ENCODE measurements at regions not wholly inside any gene's neighbourhood (a gene's known extent, or its start where the extent isn't known, plus 50 kb on each side); places are given as distances from the start of the nearest gene placed in this dataset.

GRCh38 chr12:127861406-127861805, 405.6 kb upstream of the TMEM132C start:
- DNase-seq (no peak), ATAC-seq (no peak)
- no peaks in the 10 kb centered on the region for H3K27me3 Mint-ChIP-seq
- no peak overlapping the region for H3K27ac Mint-ChIP-seq
- H3K4me1 Mint-ChIP-seq, result no peaks in the 10 kb centered on the region
- H3K9me3 Mint-ChIP-seq, result peaks cover 5 to 38% of the 10 kb centered on the region in 2 donors
- H3K4me3 Mint-ChIP-seq, result no peak overlapping the region

GRCh38 chr12:127873306-127873705, 393.7 kb upstream of the TMEM132C start:
- Mint-ChIP-seq H3K9me3 (peaks cover 16 to 17% of the 10 kb centered on the region in 2 donors), H3K27ac (no peak overlapping the region), H3K27me3 (no peaks in the 10 kb centered on the region), H3K4me3 (no peak overlapping the region), H3K4me1 (no peaks in the 10 kb centered on the region)
- DNase-seq, result no peak
- ATAC-seq, result no peak

GRCh38 chr12:127881371-127882140, 385.4 kb upstream of the TMEM132C start:
- no peak for ATAC-seq
- peaks cover 24 to 25% of the 10 kb centered on the region in 2 donors for H3K9me3 Mint-ChIP-seq
- H3K4me3 Mint-ChIP-seq, result no peak overlapping the region
- no peaks in the 10 kb centered on the region for H3K27me3 Mint-ChIP-seq
- no peak overlapping the region for H3K27ac Mint-ChIP-seq
- no peak for DNase-seq
- no peaks in the 10 kb centered on the region for H3K4me1 Mint-ChIP-seq

GRCh38 chr12:127883013-127883412, 384.0 kb upstream of the TMEM132C start:
- H3K27me3 Mint-ChIP-seq, result no peaks in the 10 kb centered on the region
- ATAC-seq, result no peak

GRCh38 chr12:127885954-127886750, 380.8 kb upstream of the TMEM132C start:
- H3K4me1 Mint-ChIP-seq, result no peaks in the 10 kb centered on the region
- ATAC-seq, result no peak
- peaks cover 5% of the 10 kb centered on the region in 2 donors for H3K9me3 Mint-ChIP-seq
- DNase-seq, result no peak
- H3K27ac Mint-ChIP-seq, result no peak overlapping the region
- H3K27me3 Mint-ChIP-seq, result no peaks in the 10 kb centered on the region
- H3K4me3 Mint-ChIP-seq, result no peak overlapping the region

More at GRCh38 chr12:127883013-127883412, 384.0 kb upstream of the TMEM132C start:
- no peaks in the 10 kb centered on the region for H3K4me1 Mint-ChIP-seq
- no peak overlapping the region for H3K4me3 Mint-ChIP-seq
- no peak for DNase-seq
- peaks cover 14 to 15% of the 10 kb centered on the region in 2 donors for H3K9me3 Mint-ChIP-seq
- no peak overlapping the region for H3K27ac Mint-ChIP-seq

GRCh38 chr12:127886827-127887226, 380.1 kb upstream of the TMEM132C start:
- no peak for ATAC-seq
- H3K27ac Mint-ChIP-seq, result no peak overlapping the region
- no peak for DNase-seq
- H3K27me3 Mint-ChIP-seq, result no peaks in the 10 kb centered on the region
- H3K9me3 Mint-ChIP-seq, result peaks cover 3 to 5% of the 10 kb centered on the region in 2 donors
- H3K4me3 Mint-ChIP-seq, result no peak overlapping the region
- no peaks in the 10 kb centered on the region for H3K4me1 Mint-ChIP-seq

- Mint-ChIP-seq H3K9me3 (peaks cover 2 to 8% of the 10 kb centered on the region in 2 donors), H3K4me1 (no peaks in the 10 kb centered on the region), H3K27ac (no peak overlapping the region), H3K4me3 (no peak overlapping the region), H3K27me3 (no peaks in the 10 kb centered on the region)
- DNase-seq, result no peak
- ATAC-seq, result no peak
Measured at GRCh38 chr12:127888943-127889719, 377.8 kb upstream of the TMEM132C start.

GRCh38 chr12:127893895-127894609, 372.9 kb upstream of the TMEM132C start:
- Mint-ChIP-seq H3K27me3 (no peaks in the 10 kb centered on the region), H3K4me1 (no peaks in the 10 kb centered on the region), H3K9me3 (peaks cover 0 to 6% of the 10 kb centered on the region in 2 donors), H3K4me3 (no peak overlapping the region), H3K27ac (no peak overlapping the region)
- ATAC-seq (no peak), DNase-seq (no peak)

- Mint-ChIP-seq H3K27ac (no peak overlapping the region), H3K27me3 (no peaks in the 10 kb centered on the region), H3K9me3 (peaks cover 0 to 12% of the 10 kb centered on the region in 2 donors), H3K4me1 (no peaks in the 10 kb centered on the region), H3K4me3 (no peak overlapping the region)
- ATAC-seq (no peak), DNase-seq (no peak)
Measured at GRCh38 chr12:127896661-127897060, 370.3 kb upstream of the TMEM132C start.

- no peak for ATAC-seq
Measured at GRCh38 chr12:127898616-127899015, 368.4 kb upstream of the TMEM132C start.

GRCh38 chr12:127899971-127900370, 367.0 kb upstream of the TMEM132C start:
- Mint-ChIP-seq H3K27ac (no peak overlapping the region), H3K4me3 (no peak overlapping the region), H3K4me1 (no peaks in the 10 kb centered on the region), H3K9me3 (peaks cover 6 to 16% of the 10 kb centered on the region in 2 donors), H3K27me3 (no peaks in the 10 kb centered on the region)
- ATAC-seq (no peak), DNase-seq (no peak)

More at GRCh38 chr12:127898616-127899015, 368.4 kb upstream of the TMEM132C start:
- no peak for DNase-seq
- H3K9me3 Mint-ChIP-seq, result peaks cover 0 to 7% of the 10 kb centered on the region in 2 donors
- no peaks in the 10 kb centered on the region for H3K27me3 Mint-ChIP-seq
- no peak overlapping the region for H3K4me3 Mint-ChIP-seq
- H3K4me1 Mint-ChIP-seq, result no peaks in the 10 kb centered on the region
- no peak overlapping the region for H3K27ac Mint-ChIP-seq

GRCh38 chr12:127900386-127900785, 366.6 kb upstream of the TMEM132C start:
- Mint-ChIP-seq H3K4me1 (no peaks in the 10 kb centered on the region), H3K27me3 (no peaks in the 10 kb centered on the region), H3K4me3 (no peak overlapping the region), H3K27ac (no peak overlapping the region), H3K9me3 (peaks cover 8 to 16% of the 10 kb centered on the region in 2 donors)
- DNase-seq (no peak), ATAC-seq (no peak)

GRCh38 chr12:127903146-127903545, 363.8 kb upstream of the TMEM132C start:
- DNase-seq (no peak), ATAC-seq (no peak)
- no peaks in the 10 kb centered on the region for H3K27me3 Mint-ChIP-seq
- H3K27ac Mint-ChIP-seq, result no peak overlapping the region
- no peak overlapping the region for H3K4me3 Mint-ChIP-seq
- no peaks in the 10 kb centered on the region for H3K4me1 Mint-ChIP-seq
- peaks cover 11 to 21% of the 10 kb centered on the region in 2 donors for H3K9me3 Mint-ChIP-seq

GRCh38 chr12:127909041-127909440, 357.9 kb upstream of the TMEM132C start:
- Mint-ChIP-seq H3K27ac (no peak overlapping the region), H3K9me3 (peaks cover 11 to 13% of the 10 kb centered on the region in 2 donors), H3K4me3 (no peak overlapping the region), H3K27me3 (no peaks in the 10 kb centered on the region), H3K4me1 (no peaks in the 10 kb centered on the region)
- no peak for ATAC-seq
- no peak for DNase-seq

GRCh38 chr12:127911291-127911690, 355.7 kb upstream of the TMEM132C start:
- H3K27me3 Mint-ChIP-seq, result no peaks in the 10 kb centered on the region
- no peak overlapping the region for H3K27ac Mint-ChIP-seq
- DNase-seq (no peak), ATAC-seq (no peak)
- no peak overlapping the region for H3K4me3 Mint-ChIP-seq
- H3K9me3 Mint-ChIP-seq, result peaks cover 0 to 4% of the 10 kb centered on the region in 2 donors
- H3K4me1 Mint-ChIP-seq, result no peaks in the 10 kb centered on the region
